Fibroblast of skin of scalp (primary cell): ENCODE measurements at regions not wholly inside any gene's neighbourhood (a gene's known extent, or its start where the extent isn't known, plus 50 kb on each side); places are given as distances from the start of the nearest gene placed in this dataset.
A peak's percentile ranks its signal among the peaks of the same experiment; 100 is the strongest.

Experiments used
- DNase-seq: peaks from one replicate; pipeline ENCODE4 v3.0.0-alpha.2; 2013

DNA sequence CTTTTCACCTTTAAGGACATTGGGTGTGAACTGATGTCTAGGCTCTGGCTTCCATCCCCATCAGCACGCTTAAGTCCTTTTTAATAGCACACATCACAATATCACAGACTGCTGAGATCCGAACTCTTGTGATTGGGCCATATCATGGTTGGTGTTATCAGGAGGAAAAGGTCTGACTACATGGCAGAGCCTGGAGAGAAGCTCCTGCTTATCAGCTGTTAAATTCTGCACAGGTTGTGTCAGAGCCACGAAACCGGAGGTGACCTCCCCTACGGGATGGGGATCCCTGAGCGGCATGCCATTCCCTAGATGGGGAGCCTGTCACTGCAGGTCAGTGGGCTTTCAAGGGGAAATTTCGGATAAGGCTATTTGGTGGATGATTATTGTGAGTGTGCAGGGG, 182.4 kb downstream of the INHBA start:
- DNase-seq: no peak

DNA sequence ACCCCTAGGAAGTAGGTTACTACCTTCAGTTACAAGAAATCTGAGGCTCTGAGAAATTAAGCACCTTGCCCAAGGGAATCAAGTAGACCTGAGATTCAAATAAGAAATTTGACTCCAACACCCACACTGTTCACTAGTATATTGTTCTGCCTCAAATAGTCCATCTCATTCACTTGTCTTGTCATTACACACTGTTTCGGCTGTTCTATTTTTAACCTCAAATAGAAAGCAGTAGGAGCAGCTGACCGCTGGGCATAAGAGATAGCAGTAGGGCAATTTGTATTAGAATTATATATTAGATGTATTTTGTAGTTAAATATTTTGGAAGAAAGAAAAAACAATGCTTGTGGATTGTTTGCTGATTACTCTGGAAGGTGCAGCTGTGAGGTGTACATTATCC, 185.1 kb downstream of the INHBA start:
- DNase-seq: no peak

- no peak for DNase-seq
Measured at GRCh38 chr7:41508755-41509154, 194.1 kb downstream of the INHBA start.

DNA sequence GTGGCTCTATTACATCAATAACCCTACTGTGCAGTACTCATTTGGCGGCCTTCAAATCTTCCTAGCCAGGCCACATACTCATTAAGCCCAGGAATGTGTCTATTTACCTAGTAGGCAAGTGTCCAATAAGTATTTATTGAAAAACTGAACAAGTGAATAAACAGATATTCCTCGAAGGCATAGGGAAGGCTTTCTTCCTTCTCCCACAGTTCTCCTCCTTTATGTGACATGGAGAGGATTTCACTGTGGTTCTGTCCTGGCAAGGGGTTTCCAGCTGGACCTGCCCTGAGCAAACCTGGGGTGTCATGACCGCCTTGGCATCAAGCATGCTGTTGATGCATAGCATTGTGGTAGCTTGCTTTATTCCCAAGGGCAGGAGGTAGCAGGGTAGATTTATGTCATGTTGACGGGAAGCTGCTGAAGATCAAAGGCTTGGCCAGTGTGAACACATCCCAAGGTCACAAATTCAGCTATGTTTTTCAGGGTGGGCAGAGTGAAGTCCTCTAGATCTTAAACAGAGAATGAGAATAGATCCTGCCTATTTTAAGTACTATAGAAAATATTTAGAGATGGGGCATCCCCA, 195.1 kb downstream of the INHBA start:
- DNase-seq: no peak

DNA sequence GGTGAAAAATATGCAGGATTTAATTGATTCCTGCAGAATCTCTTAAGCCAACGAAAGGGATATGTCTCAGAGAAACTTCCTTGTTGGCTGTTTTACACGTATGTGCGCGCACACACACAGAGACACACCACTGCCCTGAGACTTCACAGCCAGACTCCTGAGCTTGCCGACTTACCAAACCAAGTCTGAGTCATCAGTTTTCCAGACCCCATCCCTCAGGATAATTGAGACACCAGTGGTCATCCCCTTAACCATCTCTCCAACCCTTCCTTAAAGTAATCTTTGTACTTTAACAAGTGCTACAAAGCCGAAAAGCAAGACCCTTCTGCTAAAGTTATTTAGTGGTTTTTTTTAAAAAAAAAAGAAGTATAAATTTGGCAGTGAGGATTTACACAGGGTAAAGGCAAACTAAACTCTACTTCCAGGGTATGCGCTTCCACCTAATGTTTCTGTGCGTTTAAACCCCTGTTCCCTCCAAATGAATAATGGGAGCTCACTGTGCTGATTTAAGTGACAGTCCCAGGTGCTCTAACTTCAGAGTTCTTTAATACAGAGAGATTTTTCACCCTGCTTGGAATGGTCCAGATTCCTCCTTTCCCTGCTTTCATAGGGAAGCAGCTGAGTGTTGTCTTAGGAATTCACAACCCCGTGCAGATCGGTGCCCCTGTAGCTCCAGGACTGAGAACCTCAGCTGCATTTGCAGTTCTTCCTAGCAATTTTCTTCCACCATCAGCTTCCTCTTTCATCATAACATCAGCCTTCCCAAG, 198.5 kb downstream of the INHBA start:
- DNase-seq: peak; percentile 38

DNA sequence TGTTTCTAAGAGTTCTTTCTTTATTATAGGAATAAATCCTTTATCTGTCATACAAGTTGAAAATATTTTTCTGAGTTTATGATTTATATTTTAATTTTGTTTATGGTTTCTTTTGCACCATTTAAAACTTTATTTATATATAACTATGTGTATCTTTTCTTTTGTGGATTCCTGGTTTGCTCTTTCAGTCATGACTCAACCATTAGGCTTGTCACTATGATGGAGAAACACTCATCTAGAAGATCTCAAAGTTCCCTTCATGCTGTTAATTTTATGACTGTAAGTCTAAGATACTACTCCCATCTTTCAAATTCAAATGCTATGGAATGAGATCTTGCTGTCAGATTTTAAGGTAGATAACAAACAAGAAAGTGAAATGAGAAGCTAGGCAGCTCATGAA, 199.5 kb downstream of the INHBA start:
- peak; percentile 64 for DNase-seq

DNA sequence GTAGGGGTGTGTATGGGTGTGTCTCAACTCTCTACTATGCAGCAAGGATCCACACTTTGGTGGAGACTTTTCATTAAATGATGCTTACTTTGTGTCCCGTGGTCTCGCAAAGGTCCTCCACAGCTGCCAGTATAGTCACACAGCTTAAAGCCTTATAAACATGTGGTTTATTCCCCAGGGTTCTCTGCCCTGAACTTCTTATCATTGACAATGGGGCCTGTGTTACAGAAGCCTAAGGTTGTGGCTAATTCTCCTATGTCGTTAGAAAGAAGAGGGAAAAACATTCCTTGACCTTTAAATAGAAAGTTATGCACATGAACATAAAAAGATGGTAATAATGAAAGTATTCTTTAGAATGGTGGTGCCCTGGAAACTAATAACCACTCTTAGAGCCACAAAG, 201.4 kb downstream of the INHBA start:
- DNase-seq: no peak

GRCh38 chr7:41501006-41501405, 201.9 kb downstream of the INHBA start:
- peak; percentile 74 for DNase-seq

DNA sequence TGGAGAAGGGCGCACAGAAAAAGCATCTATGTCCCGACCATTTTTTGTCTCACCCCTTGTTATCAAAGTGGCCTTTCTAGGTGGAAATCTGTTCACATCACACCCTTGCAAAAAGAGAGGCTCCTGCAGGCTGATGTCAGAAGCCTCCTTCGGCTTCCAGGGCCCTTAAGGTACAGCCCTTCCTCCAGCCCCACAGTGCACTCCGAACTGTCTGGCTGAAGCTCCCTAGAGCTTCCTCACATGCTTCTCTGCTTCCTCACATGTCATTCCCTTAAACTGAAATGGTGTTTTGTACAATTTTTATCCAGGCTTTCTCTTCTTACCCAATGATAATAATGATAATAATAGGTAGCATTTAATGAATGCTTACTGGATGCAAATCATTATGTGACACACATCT, 210.3 kb downstream of the INHBA start:
- DNase-seq: no peak

GRCh38 chr7:41491883-41492471, 210.9 kb downstream of the INHBA start:
- no peak for DNase-seq

DNA sequence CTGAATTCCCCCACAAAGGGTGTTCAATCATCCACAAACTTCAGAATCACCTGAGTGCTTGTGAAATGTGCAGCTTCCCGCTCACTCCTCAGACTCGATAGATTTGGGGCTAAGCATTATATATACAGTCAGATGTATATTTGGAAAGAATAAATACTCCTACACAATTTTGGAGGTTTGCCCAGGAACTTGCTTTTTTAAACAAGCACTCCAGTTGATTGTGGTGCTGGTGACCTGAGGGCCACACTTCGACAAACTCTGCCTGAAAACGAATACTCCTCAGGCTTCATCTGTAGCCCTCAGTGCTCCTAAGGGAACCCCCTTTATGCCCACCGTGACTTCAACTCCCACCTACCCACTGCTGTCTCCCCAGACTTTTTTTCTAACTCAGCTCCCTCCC, 211.6 kb downstream of the INHBA start:
- no peak for DNase-seq

DNA sequence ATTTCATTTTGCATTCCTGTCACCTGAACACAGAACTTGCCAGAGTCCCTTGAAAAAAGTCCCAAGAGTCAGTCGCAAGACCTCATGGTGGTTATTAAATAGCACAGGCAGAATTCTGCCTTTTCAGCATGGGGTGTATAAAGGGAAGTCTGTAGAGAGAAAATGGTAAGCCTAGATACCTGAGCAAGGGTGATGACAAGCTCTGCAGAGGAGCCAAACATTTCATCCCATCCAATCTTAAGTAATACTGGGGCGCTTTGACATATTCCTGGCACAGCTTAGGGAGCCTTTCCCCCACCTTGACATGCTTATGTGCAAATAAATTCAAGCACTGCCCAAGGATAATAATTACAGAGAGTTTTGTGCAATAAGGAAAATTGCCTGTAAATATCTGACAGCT, 213.0 kb downstream of the INHBA start:
- no peak for DNase-seq

GRCh38 chr7:41487229-41487940, 215.5 kb downstream of the INHBA start:
- no peak for DNase-seq

GRCh38 chr7:41481353-41481752, 221.5 kb downstream of the INHBA start:
- DNase-seq: no peak

DNA sequence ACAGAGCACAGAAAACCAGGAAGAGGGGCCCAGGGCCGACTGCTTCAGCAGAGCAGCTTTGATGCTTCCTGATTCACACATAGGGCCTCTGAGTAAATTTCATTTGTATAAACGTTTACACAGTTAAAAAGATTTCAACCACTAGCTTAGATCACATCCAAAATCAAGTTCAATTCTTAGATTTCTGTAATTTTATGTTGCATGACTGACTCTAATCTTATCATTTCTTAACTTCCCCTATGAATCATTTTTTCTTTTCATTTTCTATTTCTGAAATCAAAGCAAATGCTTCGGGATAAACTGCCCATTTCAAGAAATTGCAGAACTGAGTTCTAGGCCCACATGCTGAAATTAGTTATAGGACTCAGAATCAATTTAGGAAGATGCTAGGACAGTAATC, 224.7 kb downstream of the INHBA start:
- DNase-seq: no peak

DNA sequence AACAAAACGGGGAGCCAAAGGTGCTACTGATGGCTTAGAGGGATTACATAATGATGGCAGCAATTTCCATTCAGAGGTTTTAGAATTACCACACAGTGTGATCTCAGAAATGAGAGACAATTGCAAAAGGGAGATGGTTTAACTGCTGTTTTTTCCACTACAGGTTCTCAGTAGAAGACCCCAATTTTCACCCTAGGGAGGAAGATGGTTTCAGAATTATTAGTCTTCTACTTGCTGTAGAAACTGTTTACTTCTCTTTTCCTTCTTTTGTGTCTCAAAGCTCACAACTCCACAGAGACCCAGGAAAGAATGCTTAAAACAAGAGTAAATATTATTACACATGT, 226.5 kb downstream of the INHBA start:
- DNase-seq: no peak

GRCh38 chr7:41475801-41476459, 227.0 kb downstream of the INHBA start:
- DNase-seq: no peak

- DNase-seq: peak; percentile 69
Measured at GRCh38 chr7:41472427-41473125, 230.3 kb downstream of the INHBA start.

GRCh38 chr7:41470081-41470480, 232.8 kb downstream of the INHBA start:
- DNase-seq: no peak

DNA sequence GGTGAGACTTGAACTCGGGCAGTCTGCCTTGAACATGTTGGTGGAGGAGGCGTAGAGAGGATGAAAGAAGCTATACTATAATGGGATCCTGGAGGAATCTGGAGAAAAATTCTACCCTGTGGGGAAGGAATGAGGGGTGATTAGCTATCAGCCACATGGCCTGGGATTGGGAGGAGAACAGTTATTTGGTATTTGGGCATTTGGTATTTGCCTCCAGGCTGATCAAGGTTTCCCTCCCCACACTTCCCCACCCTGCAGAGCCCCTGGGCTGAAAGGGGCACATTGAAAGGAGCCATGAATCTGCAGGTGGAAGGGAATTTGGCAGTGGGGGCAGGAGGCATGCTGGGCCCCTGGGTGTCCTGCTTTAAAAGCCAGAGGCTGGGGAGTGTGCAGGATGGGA, 235.3 kb downstream of the INHBA start:
- DNase-seq: no peak

DNA sequence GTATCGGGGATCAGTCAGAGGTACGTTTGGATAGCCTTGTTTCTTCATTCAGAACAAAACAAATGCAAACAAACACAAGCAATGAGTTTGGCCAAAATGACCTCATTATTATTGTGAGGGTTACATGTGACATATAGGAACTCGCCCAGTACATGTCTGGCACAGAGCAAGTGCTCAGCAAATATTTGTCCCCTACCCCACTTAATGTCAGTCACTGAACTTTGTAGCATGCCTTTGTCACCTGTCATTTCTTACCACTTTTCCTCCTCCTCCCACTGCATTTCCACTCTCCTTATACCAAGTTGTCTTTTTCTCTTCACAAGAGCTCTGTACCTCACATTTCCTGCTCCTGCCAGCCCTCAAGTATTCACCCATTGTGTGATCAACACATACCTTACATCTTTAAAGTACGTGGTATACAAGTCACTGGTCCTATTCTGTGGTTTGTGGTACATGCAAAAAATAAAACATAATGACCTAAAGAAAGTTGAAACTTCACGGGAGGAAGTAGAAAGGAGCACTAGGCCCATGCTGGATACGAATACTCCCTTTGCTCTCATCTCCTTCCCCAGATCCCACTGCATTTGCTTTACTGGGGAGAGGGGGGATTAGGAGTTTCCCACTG, 236.0 kb downstream of the INHBA start:
- DNase-seq: no peak

GRCh38 chr7:41465571-41465970, 237.3 kb downstream of the INHBA start:
- DNase-seq: no peak
